Heart left ventricle (tissue), 13 donors: ENCODE measurements at regions not wholly inside any gene's neighbourhood (a gene's known extent, or its start where the extent isn't known, plus 50 kb on each side); places are given as distances from the start of the nearest gene placed in this dataset.

Experiments used
- POLR2A ChIP-seq, 2 donors: fragments of 450-650 bp; IDR thresholded peaks; one replicate each; pipeline ENCODE4 v1.6.1; 2017; ENCODE audit warnings: antibody characterized with exemption in 2 of 2, mild to moderate bottlenecking in 2 of 2, moderate library complexity in 2 of 2
- TF ChIP-seq, protein P1 (sequence below), 12 donors: fragments of 200-600 bp; sonication (generic) in 4 of 12; IDR thresholded peaks; one replicate each; pipeline versions ENCODE4 v1.5.0 to v1.8.0; 2018 to 2022; ENCODE audit warnings: antibody characterized with exemption in 12 of 12, mild to moderate bottlenecking in 5 of 12
- donor health status: ischemic (EF 13 %, LVEDD 7.1; RV severe dilation, severe dysfunction).
- donor health status: DM: no; HTN: yes; CAD: no.
- donor health status: DM: no; HTN: no; CAD: no.
- donor health status: ischemic (EF 25% LVEDD 6.9; RV normal size, moderate dysfunction).
- donor health status: ischemic (EF 25% LVEDD 5.7; RV mildly dilated, moderate dysfunction).
- donor health status: ischemic (EF 35%, LVEDD 5.7; RV mildly dilated, moderate dysfunction).
- donor health status: nonischemic (EF 11% LVEDD 7.7; RV severe dilation, severe dysfunction).
- donor health status: DM: yes; HTN: yes; CAD: no.
- donor health status: PGD.
- donor health status: ischemic (EF 29% LVEDD 5.4; RV normal size, mild dysfunction).
- donor health status: nonischemic (EF 23%, LVEDD 6.1; RV moderate dilation, normal function).

DNA sequence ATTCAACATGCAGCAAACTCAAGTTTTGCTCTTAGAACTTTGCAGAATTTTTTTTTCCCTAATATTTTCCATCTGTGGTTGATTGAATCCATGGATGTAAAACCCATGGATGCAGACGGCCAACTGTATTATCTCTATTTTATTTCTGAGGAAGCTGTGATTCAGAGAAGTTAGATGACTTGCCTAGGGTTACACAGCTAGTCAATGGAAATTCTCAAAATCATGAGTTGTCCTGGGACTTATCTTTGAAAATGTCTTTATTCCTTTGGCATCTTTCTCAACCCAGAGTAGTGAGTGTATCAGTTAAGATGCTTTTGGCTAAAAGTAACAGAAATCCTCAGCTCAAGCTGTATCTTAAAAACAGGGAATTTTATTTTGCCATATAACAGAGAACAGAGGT, 107.9 kb upstream of the GALNT15 start:
- TF ChIP-seq, protein P1, sequence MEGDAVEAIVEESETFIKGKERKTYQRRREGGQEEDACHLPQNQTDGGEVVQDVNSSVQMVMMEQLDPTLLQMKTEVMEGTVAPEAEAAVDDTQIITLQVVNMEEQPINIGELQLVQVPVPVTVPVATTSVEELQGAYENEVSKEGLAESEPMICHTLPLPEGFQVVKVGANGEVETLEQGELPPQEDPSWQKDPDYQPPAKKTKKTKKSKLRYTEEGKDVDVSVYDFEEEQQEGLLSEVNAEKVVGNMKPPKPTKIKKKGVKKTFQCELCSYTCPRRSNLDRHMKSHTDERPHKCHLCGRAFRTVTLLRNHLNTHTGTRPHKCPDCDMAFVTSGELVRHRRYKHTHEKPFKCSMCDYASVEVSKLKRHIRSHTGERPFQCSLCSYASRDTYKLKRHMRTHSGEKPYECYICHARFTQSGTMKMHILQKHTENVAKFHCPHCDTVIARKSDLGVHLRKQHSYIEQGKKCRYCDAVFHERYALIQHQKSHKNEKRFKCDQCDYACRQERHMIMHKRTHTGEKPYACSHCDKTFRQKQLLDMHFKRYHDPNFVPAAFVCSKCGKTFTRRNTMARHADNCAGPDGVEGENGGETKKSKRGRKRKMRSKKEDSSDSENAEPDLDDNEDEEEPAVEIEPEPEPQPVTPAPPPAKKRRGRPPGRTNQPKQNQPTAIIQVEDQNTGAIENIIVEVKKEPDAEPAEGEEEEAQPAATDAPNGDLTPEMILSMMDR (IDR thresholded peaks at IDR 0.05) = no peak
- TF ChIP-seq POLR2A (IDR thresholded peaks at IDR 0.05) = no peak
